Posterior cingulate gyrus (tissue), 11 donors: ENCODE measurements at regions not wholly inside any gene's neighbourhood (a gene's known extent, or its start where the extent isn't known, plus 50 kb on each side); places are given as distances from the start of the nearest gene placed in this dataset.

ENCODE experiments used
- DNase-seq, 10 donors: peaks; one replicate each; pipeline versions ENCODE4 v3.0.0 to v3.0.0-alpha.2; 2020 to 2021; ENCODE audit warnings: mixed read lengths in 3 of 10
- intact Hi-C: fragments of 100-400 bp; cut with DNase I; formaldehyde crosslinking; loops from one replicate; pipeline ENCODE4 v1.15.1; 2023

- intact Hi-C loops, result no loop called here
- no peak for DNase-seq
Observed at GRCh38 chr1:114315631-114316030, 162.0 kb upstream of the SYT6 start.

- no peak for DNase-seq
- intact Hi-C loops, result no loop called here
Observed at GRCh38 chr1:114314576-114314975, 160.9 kb upstream of the SYT6 start.

GRCh38 chr1:114314098-114314497 lies 160.4 kb upstream of the SYT6 start:
- DNase-seq, result no peak
- intact Hi-C loops, result no loop called here

- no peak for DNase-seq
- intact Hi-C loops, result no loop called here
Observed at GRCh38 chr1:114310695-114311271, 157.1 kb upstream of the SYT6 start.

GRCh38 chr1:114302821-114303220 lies 149.2 kb upstream of the SYT6 start:
- intact Hi-C loops, result no loop called here
- DNase-seq, result no peak

- intact Hi-C loops, result no loop called here
- DNase-seq, result no peak
Observed at GRCh38 chr1:114299331-114299975, 145.8 kb upstream of the SYT6 start.

- intact Hi-C loops, result no loop called here
- no peak for DNase-seq
Observed at GRCh38 chr1:114298008-114298407, 144.3 kb upstream of the SYT6 start.

GRCh38 chr1:114296413-114296812 lies 142.7 kb upstream of the SYT6 start:
- no peak for DNase-seq

GRCh38 chr1:114295321-114295720 lies 141.7 kb upstream of the SYT6 start:
- no peak for DNase-seq
- intact Hi-C loops, result no loop called here

More at GRCh38 chr1:114296413-114296812, 142.7 kb upstream of the SYT6 start:
- intact Hi-C loops, result no loop called here

- DNase-seq, result no peak
- intact Hi-C loops, result no loop called here
Observed at GRCh38 chr1:114292835-114293234, 139.2 kb upstream of the SYT6 start.

- no peak for DNase-seq
- intact Hi-C loops, result no loop called here
Observed at GRCh38 chr1:114292194-114292593, 138.5 kb upstream of the SYT6 start.

GRCh38 chr1:114290776-114291175 lies 137.1 kb upstream of the SYT6 start:
- intact Hi-C loops, result no loop called here
- no peak for DNase-seq

- DNase-seq, result no peak
- intact Hi-C loops, result no loop called here
Observed at GRCh38 chr1:114290341-114290740, 136.7 kb upstream of the SYT6 start.

GRCh38 chr1:114289824-114290223 lies 136.2 kb upstream of the SYT6 start:
- intact Hi-C loops, result no loop called here

GRCh38 chr1:114289306-114289705 lies 135.6 kb upstream of the SYT6 start:
- peak in 1 of 10 donors; percentile 17 for DNase-seq
- intact Hi-C loops, result no loop called here

More at GRCh38 chr1:114289824-114290223, 136.2 kb upstream of the SYT6 start:
- DNase-seq, result no peak

GRCh38 chr1:114286960-114287359 lies 133.3 kb upstream of the SYT6 start:
- intact Hi-C loops, result no loop called here
- no peak for DNase-seq

GRCh38 chr1:114286179-114286578 lies 132.5 kb upstream of the SYT6 start:
- DNase-seq, result no peak
- intact Hi-C loops, result no loop called here

GRCh38 chr1:114282751-114283403 lies 129.2 kb upstream of the SYT6 start:
- intact Hi-C loops, result loop anchor here (1.0 to 2.0 kb wide), 2 partner anchors 305 to 448 kb away; no protein-coding TSS in a partner anchor

GRCh38 chr1:114278911-114279310 lies 125.2 kb upstream of the SYT6 start:
- DNase-seq, result no peak
- intact Hi-C loops, result no loop called here

More at GRCh38 chr1:114282751-114283403, 129.2 kb upstream of the SYT6 start:
- peak; percentile 54 to 97 (median 86) for DNase-seq

GRCh38 chr1:114278430-114278829 lies 124.8 kb upstream of the SYT6 start:
- intact Hi-C loops, result no loop called here
- DNase-seq, result no peak

- no peak for DNase-seq
- intact Hi-C loops, result no loop called here
Observed at GRCh38 chr1:114274621-114275317, 121.1 kb upstream of the SYT6 start.
